ENCODE measurements at regions not wholly inside any gene's neighbourhood (a gene's known extent, or its start where the extent isn't known, plus 50 kb on each side); places are given as distances from the start of the nearest gene placed in this dataset.

- Mint-ChIP-seq H3K9me3 (peaks cover 2% of the 10 kb centered on the region), H3K27me3 (no peaks in the 10 kb centered on the region), H3K27ac (no peak overlapping the region), H3K36me3 (no peaks in the 10 kb centered on the region), H3K4me3 (no peak overlapping the region), H3K4me1 (no peaks in the 10 kb centered on the region)
- CTCF ChIA-PET: no interaction called here
- no peak for DNase-seq
These were observed 833.2 kb upstream of the KLHL1 start for GRCh38 chr13:70941454-70941853.

GRCh38 chr13:70938462-70938861 is 830.2 kb upstream of the KLHL1 start:
- Mint-ChIP-seq H3K4me1 (no peaks in the 10 kb centered on the region), H3K9me3 (peaks cover 2% of the 10 kb centered on the region), H3K27me3 (no peaks in the 10 kb centered on the region), H3K4me3 (no peak overlapping the region), H3K36me3 (no peaks in the 10 kb centered on the region), H3K27ac (no peak overlapping the region)
- CTCF ChIA-PET: no interaction called here
- DNase-seq: no peak

GRCh38 chr13:70932511-70932910 is 824.3 kb upstream of the KLHL1 start:
- Mint-ChIP-seq H3K27ac (no peak overlapping the region), H3K27me3 (no peaks in the 10 kb centered on the region), H3K4me1 (no peaks in the 10 kb centered on the region), H3K9me3 (peaks cover 2% of the 10 kb centered on the region), H3K4me3 (no peak overlapping the region), H3K36me3 (no peaks in the 10 kb centered on the region)
- CTCF ChIA-PET: no interaction called here
- no peak for DNase-seq

- no peak overlapping the region for H3K27ac Mint-ChIP-seq
- no peaks in the 10 kb centered on the region for H3K4me1 Mint-ChIP-seq
- no peak for DNase-seq
- no peaks in the 10 kb centered on the region for H3K36me3 Mint-ChIP-seq
- peaks cover 4% of the 10 kb centered on the region for H3K9me3 Mint-ChIP-seq
- CTCF ChIA-PET: no interaction called here
- H3K27me3 Mint-ChIP-seq: no peaks in the 10 kb centered on the region
- no peak overlapping the region for H3K4me3 Mint-ChIP-seq
These were observed 815.9 kb upstream of the KLHL1 start for GRCh38 chr13:70923863-70924752.

GRCh38 chr13:70911286-70911685 is 803.0 kb upstream of the KLHL1 start:
- no peak overlapping the region for H3K27ac Mint-ChIP-seq
- CTCF ChIA-PET: no interaction called here
- H3K4me1 Mint-ChIP-seq: no peaks in the 10 kb centered on the region
- H3K36me3 Mint-ChIP-seq: no peaks in the 10 kb centered on the region
- H3K9me3 Mint-ChIP-seq: no peaks in the 10 kb centered on the region
- H3K27me3 Mint-ChIP-seq: no peaks in the 10 kb centered on the region
- no peak for DNase-seq
- H3K4me3 Mint-ChIP-seq: no peak overlapping the region

GRCh38 chr13:70908795-70909194 is 800.5 kb upstream of the KLHL1 start:
- Mint-ChIP-seq H3K4me1 (no peaks in the 10 kb centered on the region), H3K36me3 (no peaks in the 10 kb centered on the region), H3K27me3 (no peaks in the 10 kb centered on the region), H3K27ac (no peak overlapping the region), H3K9me3 (no peaks in the 10 kb centered on the region), H3K4me3 (no peak overlapping the region)
- CTCF ChIA-PET: no interaction called here
- DNase-seq: no peak

GRCh38 chr13:70905035-70905434 is 796.8 kb upstream of the KLHL1 start:
- H3K27me3 Mint-ChIP-seq: no peaks in the 10 kb centered on the region
- no peak overlapping the region for H3K27ac Mint-ChIP-seq
- CTCF ChIA-PET: no interaction called here
- H3K4me1 Mint-ChIP-seq: no peaks in the 10 kb centered on the region
- no peak for DNase-seq
- H3K9me3 Mint-ChIP-seq: peaks cover 2% of the 10 kb centered on the region
- no peak overlapping the region for H3K4me3 Mint-ChIP-seq
- no peaks in the 10 kb centered on the region for H3K36me3 Mint-ChIP-seq

- Mint-ChIP-seq H3K27me3 (no peaks in the 10 kb centered on the region), H3K36me3 (no peaks in the 10 kb centered on the region), H3K27ac (no peak overlapping the region), H3K9me3 (no peaks in the 10 kb centered on the region), H3K4me1 (no peaks in the 10 kb centered on the region), H3K4me3 (no peak overlapping the region)
- DNase-seq: no peak
- CTCF ChIA-PET: no interaction called here
These were observed 787.9 kb upstream of the KLHL1 start for GRCh38 chr13:70896136-70896535.

GRCh38 chr13:70895599-70895998 is 787.3 kb upstream of the KLHL1 start:
- H3K27me3 Mint-ChIP-seq: no peaks in the 10 kb centered on the region

GRCh38 chr13:70894258-70894657 is 786.0 kb upstream of the KLHL1 start:
- no peaks in the 10 kb centered on the region for H3K9me3 Mint-ChIP-seq
- H3K4me1 Mint-ChIP-seq: no peaks in the 10 kb centered on the region
- no peaks in the 10 kb centered on the region for H3K36me3 Mint-ChIP-seq
- CTCF ChIA-PET: no interaction called here
- H3K27ac Mint-ChIP-seq: no peak overlapping the region
- H3K27me3 Mint-ChIP-seq: no peaks in the 10 kb centered on the region
- no peak overlapping the region for H3K4me3 Mint-ChIP-seq
- DNase-seq: no peak

More at GRCh38 chr13:70895599-70895998, 787.3 kb upstream of the KLHL1 start:
- no peak for DNase-seq
- Mint-ChIP-seq H3K27ac (no peak overlapping the region), H3K4me1 (no peaks in the 10 kb centered on the region), H3K36me3 (no peaks in the 10 kb centered on the region), H3K9me3 (no peaks in the 10 kb centered on the region), H3K4me3 (no peak overlapping the region)
- CTCF ChIA-PET: no interaction called here

- no peak for DNase-seq
- CTCF ChIA-PET: no interaction called here
- no peaks in the 10 kb centered on the region for H3K9me3 Mint-ChIP-seq
- no peaks in the 10 kb centered on the region for H3K27me3 Mint-ChIP-seq
- no peaks in the 10 kb centered on the region for H3K36me3 Mint-ChIP-seq
- H3K4me3 Mint-ChIP-seq: no peak overlapping the region
- H3K27ac Mint-ChIP-seq: no peak overlapping the region
- no peaks in the 10 kb centered on the region for H3K4me1 Mint-ChIP-seq
These were observed 785.6 kb upstream of the KLHL1 start for GRCh38 chr13:70893832-70894231.

GRCh38 chr13:70890289-70890688 is 782.0 kb upstream of the KLHL1 start:
- CTCF ChIA-PET: no interaction called here
- H3K9me3 Mint-ChIP-seq: peaks cover 4% of the 10 kb centered on the region
- no peak overlapping the region for H3K27ac Mint-ChIP-seq
- H3K4me1 Mint-ChIP-seq: no peaks in the 10 kb centered on the region
- H3K4me3 Mint-ChIP-seq: no peak overlapping the region
- H3K36me3 Mint-ChIP-seq: no peaks in the 10 kb centered on the region
- no peaks in the 10 kb centered on the region for H3K27me3 Mint-ChIP-seq
- no peak for DNase-seq

GRCh38 chr13:70889163-70889562 is 780.9 kb upstream of the KLHL1 start:
- H3K4me3 Mint-ChIP-seq: no peak overlapping the region
- no peak overlapping the region for H3K27ac Mint-ChIP-seq
- peaks cover 7% of the 10 kb centered on the region for H3K9me3 Mint-ChIP-seq
- H3K36me3 Mint-ChIP-seq: no peaks in the 10 kb centered on the region
- no peaks in the 10 kb centered on the region for H3K4me1 Mint-ChIP-seq
- CTCF ChIA-PET: no interaction called here
- no peak for DNase-seq
- H3K27me3 Mint-ChIP-seq: no peaks in the 10 kb centered on the region

- no peak for DNase-seq
- no peaks in the 10 kb centered on the region for H3K36me3 Mint-ChIP-seq
- CTCF ChIA-PET: interaction anchor here (0.6 kb wide), 1 partner anchor 56 kb away, joined by 3 read pairs; no protein-coding TSS in a partner anchor
- H3K4me3 Mint-ChIP-seq: no peak overlapping the region
- peaks cover 8% of the 10 kb centered on the region for H3K9me3 Mint-ChIP-seq
- no peaks in the 10 kb centered on the region for H3K4me1 Mint-ChIP-seq
- no peak overlapping the region for H3K27ac Mint-ChIP-seq
- H3K27me3 Mint-ChIP-seq: no peaks in the 10 kb centered on the region
These were observed 775.9 kb upstream of the KLHL1 start for GRCh38 chr13:70884196-70884595.

- H3K9me3 Mint-ChIP-seq: peaks cover 1% of the 10 kb centered on the region
- no peaks in the 10 kb centered on the region for H3K36me3 Mint-ChIP-seq
- no peaks in the 10 kb centered on the region for H3K4me1 Mint-ChIP-seq
- no peak for DNase-seq
- H3K27ac Mint-ChIP-seq: no peak overlapping the region
- H3K27me3 Mint-ChIP-seq: no peaks in the 10 kb centered on the region
- no peak overlapping the region for H3K4me3 Mint-ChIP-seq
- CTCF ChIA-PET: no interaction called here
These were observed 766.4 kb upstream of the KLHL1 start for GRCh38 chr13:70874636-70875035.
